ENCODE measurements at regions not wholly inside any gene's neighbourhood (a gene's known extent, or its start where the extent isn't known, plus 50 kb on each side); places are given as distances from the start of the nearest gene placed in this dataset.

- no peak for TF ChIP-seq CTCF (IDR thresholded peaks at IDR 0.05)
- peaks cover 0 to 39% (median 12%) of the 10 kb centered on the region in 4 donors for H3K4me1 ChIP-seq
- H3K27me3 ChIP-seq, result no peaks in the 10 kb centered on the region
- H3K4me3 ChIP-seq, result peak overlapping the region; percentile 17 to 25
- peak in 1 of 2 donors; percentile 34 for DNase-seq
- no peaks in the 10 kb centered on the region for H3K36me3 ChIP-seq
- no peaks in the 10 kb centered on the region for H3K9me3 ChIP-seq
- intact Hi-C loops (cut with DNase I; ENCODE audit: low total_unique reads), result loop anchor here (10.0 kb wide), 1 partner anchor 153 kb away; no protein-coding TSS in a partner anchor
- H3K27ac ChIP-seq, result peak overlapping the region; percentile 65 to 73
These were observed 251.8 kb upstream of the BLID start for GRCh38 chr11:122367809-122368231.

- no peak for TF ChIP-seq CTCF (IDR thresholded peaks at IDR 0.05)
- H3K36me3 ChIP-seq, result no peaks in the 10 kb centered on the region
- H3K4me3 ChIP-seq, result peak overlapping the region; percentile 17 to 25
- peak in 1 of 2 donors; percentile 68 for DNase-seq
- intact Hi-C loops (cut with DNase I; ENCODE audit: low total_unique reads), result loop anchor here (10.0 kb wide), 1 partner anchor 151 kb away; no protein-coding TSS in a partner anchor
- H3K9me3 ChIP-seq, result no peaks in the 10 kb centered on the region
- H3K4me1 ChIP-seq, result peaks cover 0 to 39% (median 12%) of the 10 kb centered on the region in 4 donors
- H3K27me3 ChIP-seq, result no peaks in the 10 kb centered on the region
- H3K27ac ChIP-seq, result peak overlapping the region; percentile 6 to 73
These were observed 249.8 kb upstream of the BLID start for GRCh38 chr11:122365610-122366360.

- no peak for DNase-seq
- H3K36me3 ChIP-seq, result no peaks in the 10 kb centered on the region
- intact Hi-C loops (cut with DNase I; ENCODE audit: low total_unique reads), result loop anchor here (10.0 kb wide), 1 partner anchor 148 kb away; no protein-coding TSS in a partner anchor
- H3K27ac ChIP-seq, result no peak overlapping the region
- H3K4me1 ChIP-seq, result peaks cover 0 to 45% (median 12%) of the 10 kb centered on the region in 4 donors
- no peaks in the 10 kb centered on the region for H3K9me3 ChIP-seq
- no peaks in the 10 kb centered on the region for H3K27me3 ChIP-seq
- TF ChIP-seq CTCF (IDR thresholded peaks at IDR 0.05), result no peak
- H3K4me3 ChIP-seq, result no peak overlapping the region
These were observed 247.3 kb upstream of the BLID start for GRCh38 chr11:122363296-122363695.

- DNase-seq, result no peak
- no peak for TF ChIP-seq CTCF (IDR thresholded peaks at IDR 0.05)
- intact Hi-C loops (cut with DNase I; ENCODE audit: low total_unique reads), result loop anchor here (10.0 kb wide), 1 partner anchor 148 kb away; no protein-coding TSS in a partner anchor
- H3K4me3 ChIP-seq, result no peak overlapping the region
- H3K27ac ChIP-seq, result no peak overlapping the region
- no peaks in the 10 kb centered on the region for H3K9me3 ChIP-seq
- H3K36me3 ChIP-seq, result no peaks in the 10 kb centered on the region
- peaks cover 0 to 36% (median 8%) of the 10 kb centered on the region in 4 donors for H3K4me1 ChIP-seq
- no peaks in the 10 kb centered on the region for H3K27me3 ChIP-seq
These were observed 246.4 kb upstream of the BLID start for GRCh38 chr11:122362381-122362780.

GRCh38 chr11:122360875-122361274 lies 244.9 kb upstream of the BLID start:
- intact Hi-C loops (cut with DNase I; ENCODE audit: low total_unique reads), result loop anchor here (10.0 kb wide), 1 partner anchor 146 kb away; no protein-coding TSS in a partner anchor
- Histone ChIP-seq H3K36me3 (no peaks in the 10 kb centered on the region), H3K4me3 (no peak overlapping the region), H3K27ac (no peak overlapping the region), H3K9me3 (no peaks in the 10 kb centered on the region), H3K27me3 (no peaks in the 10 kb centered on the region), H3K4me1 (peaks cover 0 to 21% (median 4%) of the 10 kb centered on the region in 4 donors)
- no peak for TF ChIP-seq CTCF (IDR thresholded peaks at IDR 0.05)
- DNase-seq, result no peak

Data from tibial artery (tissue), 4 donors.